ENCODE measurements at regions not wholly inside any gene's neighbourhood (a gene's known extent, or its start where the extent isn't known, plus 50 kb on each side); places are given as distances from the start of the nearest gene placed in this dataset.
"Not testable (repeated sequence)": the region's sequence is repeated elsewhere in the genome, so short reads cannot be mapped to it uniquely, and the experiment has no call there.

DNA sequence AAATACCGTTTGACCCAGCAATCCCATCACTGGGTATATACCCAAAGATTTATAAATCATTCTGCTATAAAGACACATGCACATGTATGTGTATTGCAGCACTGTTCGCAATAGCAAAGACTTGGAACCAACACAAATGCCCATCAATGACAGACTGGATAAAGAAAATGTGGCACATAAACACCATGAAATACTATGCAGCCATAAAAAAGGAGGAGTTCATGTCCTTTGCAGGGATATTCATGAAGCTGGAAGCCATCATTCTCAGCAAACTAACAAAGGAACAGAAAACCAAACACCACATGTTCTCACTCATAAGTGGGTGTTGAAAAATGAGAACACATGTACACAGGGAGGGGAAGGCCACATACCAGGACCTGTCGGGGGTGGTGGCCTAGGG, 86.5 kb upstream of the FGGY start:
- H3K9me1 ChIP-seq (ENCODE audit: control insufficient read depth, insufficient read depth, low read length); BruUV-seq (replicated peaks); H3K79me2 ChIP-seq (ENCODE audit: control insufficient read depth, insufficient read depth, low read length); H3K27ac ChIP-seq (ENCODE audit: extremely low read depth, low read depth, low read length); FAIRE-seq; intact Hi-C loops (cut with micrococcal nuclease); H4K20me1 ChIP-seq (replicated peaks; ENCODE audit: control insufficient read depth, insufficient read depth, low read length); H3K4me2 ChIP-seq (ENCODE audit: insufficient read depth, low read length); H3K9ac ChIP-seq (ENCODE audit: insufficient read depth in 1 of 2, low read depth in 2 of 2, low read length in 2 of 2); H3K9me3 ChIP-seq (replicated peaks; ENCODE audit: control insufficient read depth, insufficient read depth, low read depth, low read length); H2AFZ ChIP-seq (ENCODE audit: low read depth, low read length); ATAC-seq; H3K27me3 ChIP-seq (ENCODE audit: control insufficient read depth in 2 of 2, insufficient read depth in 2 of 2, low read length in 2 of 2); POLR2A ChIA-PET; H3K4me3 ChIP-seq; H3K4me1 ChIP-seq (replicated peaks in 1 of 2; ENCODE audit: control insufficient read depth in 2 of 2, insufficient read depth in 2 of 2, low read length in 2 of 2); CTCF ChIA-PET (ENCODE audit: low intra/inter-chr PET ratio); H3K36me3 ChIP-seq (ENCODE audit: control insufficient read depth, insufficient read depth, low read length); DNase-seq (ENCODE audit: extremely low read depth in 1 of 4, low spot score in 3 of 4); in situ Hi-C loops (cut with MboI): not testable (repeated sequence)
- 3% methylated on average over 3 of the region's 3 CpGs for WGBS (ENCODE audit: insufficient coverage, low coverage, missing lambda C conversion rate)
- peak; percentile 61 for TF ChIP-seq ZNF146 (CRISPR knock-in tag; IDR thresholded peaks at IDR 0.05; ENCODE audit: unreplicated experiment)

DNA sequence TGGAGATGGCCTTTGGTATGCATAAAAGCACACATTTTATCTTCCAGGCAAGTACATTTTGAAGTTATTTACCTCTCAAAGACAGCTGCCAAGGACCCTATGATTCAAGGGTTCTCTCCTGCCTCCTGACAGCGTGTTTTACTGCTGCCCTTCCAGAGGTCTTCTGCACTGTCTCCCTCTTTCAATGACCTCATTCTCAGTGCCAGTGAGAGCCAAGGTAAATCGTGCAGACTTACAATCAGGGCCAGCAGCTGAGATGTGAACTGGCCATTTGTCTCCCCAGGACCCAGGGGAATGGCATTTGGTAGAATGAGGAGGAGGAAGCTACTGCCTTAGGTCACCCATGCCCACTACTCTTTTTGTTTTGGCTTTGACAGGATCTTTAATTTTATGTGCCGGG, 84.2 kb upstream of the FGGY start:
- TF ChIP-seq, protein P1, sequence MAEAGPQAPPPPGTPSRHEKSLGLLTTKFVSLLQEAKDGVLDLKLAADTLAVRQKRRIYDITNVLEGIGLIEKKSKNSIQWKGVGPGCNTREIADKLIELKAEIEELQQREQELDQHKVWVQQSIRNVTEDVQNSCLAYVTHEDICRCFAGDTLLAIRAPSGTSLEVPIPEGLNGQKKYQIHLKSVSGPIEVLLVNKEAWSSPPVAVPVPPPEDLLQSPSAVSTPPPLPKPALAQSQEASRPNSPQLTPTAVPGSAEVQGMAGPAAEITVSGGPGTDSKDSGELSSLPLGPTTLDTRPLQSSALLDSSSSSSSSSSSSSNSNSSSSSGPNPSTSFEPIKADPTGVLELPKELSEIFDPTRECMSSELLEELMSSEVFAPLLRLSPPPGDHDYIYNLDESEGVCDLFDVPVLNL (CRISPR knock-in tag; IDR thresholded peaks at IDR 0.05; ENCODE audit: low read depth): no peak
- no peak for TF ChIP-seq CEBPZ (IDR thresholded peaks at IDR 0.05; ENCODE audit: borderline replicate concordance, low read depth, low read length)
- no peak for TF ChIP-seq CREB1 (IDR thresholded peaks at IDR 0.05)
- TF ChIP-seq CREB1 (CRISPR knock-in tag; IDR thresholded peaks at IDR 0.05): no peak
- no peak for TF ChIP-seq ZBTB43 (CRISPR knock-in tag; IDR thresholded peaks at IDR 0.05)
- no peak for TF ChIP-seq ZNF696 (CRISPR knock-in tag; conservative IDR thresholded peaks at IDR 0.05)
- TF ChIP-seq ESRRB (CRISPR knock-in tag; IDR thresholded peaks at IDR 0.05; ENCODE audit: borderline replicate concordance): no peak
- TF ChIP-seq ZNF41 (CRISPR knock-in tag; conservative IDR thresholded peaks at IDR 0.05): no peak
- TF ChIP-seq BMI1 (IDR thresholded peaks at IDR 0.05; ENCODE audit: low read length): no peak
- Histone ChIP-seq H4K20me1 (replicated peaks; ENCODE audit: control insufficient read depth, insufficient read depth, low read length) (no peaks in the 10 kb centered on the region; the same call in 1 of the 2 replicates), H3K27me3 (ENCODE audit: control insufficient read depth in 2 of 2, insufficient read depth in 2 of 2, low read length in 2 of 2) (no peaks in the 10 kb centered on the region), H3K4me1 (replicated peaks in 1 of 2; ENCODE audit: control insufficient read depth in 2 of 2, insufficient read depth in 2 of 2, low read length in 2 of 2) (no peaks in the 10 kb centered on the region), H3K9me3 (replicated peaks; ENCODE audit: control insufficient read depth, insufficient read depth, low read depth, low read length) (no peaks in the 10 kb centered on the region), H3K4me2 (ENCODE audit: insufficient read depth, low read length) (no peak overlapping the region), H3K4me3 (no peak overlapping the region), H2AFZ (ENCODE audit: low read depth, low read length) (no peak overlapping the region), H3K36me3 (ENCODE audit: control insufficient read depth, insufficient read depth, low read length) (no peaks in the 10 kb centered on the region), H3K9ac (ENCODE audit: insufficient read depth in 1 of 2, low read depth in 2 of 2, low read length in 2 of 2) (no peak overlapping the region), H3K27ac (ENCODE audit: extremely low read depth, low read depth, low read length) (no peak overlapping the region), H3K9me1 (ENCODE audit: control insufficient read depth, insufficient read depth, low read length) (no peaks in the 10 kb centered on the region), H3K79me2 (ENCODE audit: control insufficient read depth, insufficient read depth, low read length) (no peaks in the 10 kb centered on the region)
- ChIA-PET POLR2A (interaction anchor here (0.9 kb wide), 1 partner anchor 60 kb away, joined by 3 read pairs; no protein-coding TSS in a partner anchor), CTCF (ENCODE audit: low intra/inter-chr PET ratio) (no interaction called here)
- ATAC-seq (no peak), DNase-seq (ENCODE audit: extremely low read depth in 1 of 4, low spot score in 3 of 4) (no peak), FAIRE-seq (peak; percentile 35)
- intact Hi-C loops (cut with micrococcal nuclease) (no loop called here), in situ Hi-C loops (cut with MboI) (no loop called here)
- 0% methylated on average over 3 of the region's 3 CpGs for WGBS (ENCODE audit: insufficient coverage, low coverage, missing lambda C conversion rate)
- no TSS peak for BruUV-seq (replicated peaks)
